ENCODE measurements at regions not wholly inside any gene's neighbourhood (a gene's known extent, or its start where the extent isn't known, plus 50 kb on each side); places are given as distances from the start of the nearest gene placed in this dataset.

GRCh38 chr2:239555571-239555905 lies 154.7 kb upstream of the HDAC4 start:
- no peak for TF ChIP-seq CTCF (IDR thresholded peaks at IDR 0.05)

- no peak for TF ChIP-seq CTCF (IDR thresholded peaks at IDR 0.05)
Measured at GRCh38 chr2:239554766-239555570, 154.1 kb upstream of the HDAC4 start.

GRCh38 chr2:239553376-239554000 lies 152.7 kb upstream of the HDAC4 start:
- no peak for TF ChIP-seq CTCF (IDR thresholded peaks at IDR 0.05)

- no peak for TF ChIP-seq CTCF (IDR thresholded peaks at IDR 0.05)
Measured at GRCh38 chr2:239552213-239552926, 151.6 kb upstream of the HDAC4 start.

- no peak for TF ChIP-seq CTCF (IDR thresholded peaks at IDR 0.05)
Measured at GRCh38 chr2:239551206-239551605, 150.4 kb upstream of the HDAC4 start.

- no peak for TF ChIP-seq CTCF (IDR thresholded peaks at IDR 0.05)
Measured at GRCh38 chr2:239550357-239550756, 149.5 kb upstream of the HDAC4 start.

- TF ChIP-seq CTCF (IDR thresholded peaks at IDR 0.05), result no peak
Measured at GRCh38 chr2:239549711-239550255, 149.0 kb upstream of the HDAC4 start.
